Astrocyte of the cerebellum (primary cell): ENCODE measurements at regions not wholly inside any gene's neighbourhood (a gene's known extent, or its start where the extent isn't known, plus 50 kb on each side); places are given as distances from the start of the nearest gene placed in this dataset.

Source experiments
- DNase-seq: peaks from one replicate; pipeline ENCODE4 v3.0.0-alpha.2; 2011; ENCODE audit warnings: low read depth
- H3K4me3 ChIP-seq: 2 replicates; pipeline ENCODE4 v1.5.1; 2011; ENCODE audit warnings: mild to moderate bottlenecking, low read depth, low read length, moderate library complexity
- CTCF ChIP-seq: IDR thresholded peaks from 2 replicates; pipeline ENCODE4 v1.5.1; 2012; ENCODE audit warnings: low read length, low read depth, moderate library complexity, mild to moderate bottlenecking; ENCODE audit errors: missing control alignments
- in situ Hi-C: cut with HindIII; loops from 2 replicates; pipeline ENCODE4 v1.10.0; 2017; ENCODE audit warnings: low sequenced_read_pairs

- H3K4me3 ChIP-seq, result no peak overlapping the region
- peak; percentile 81 for DNase-seq
- in situ Hi-C loops, result no loop called here
- peak; percentile 89 for TF ChIP-seq CTCF
Observed at GRCh38 chr14:71753126-71753830, 179.0 kb upstream of the RGS6 start.

GRCh38 chr14:71753976-71754375 lies 178.3 kb upstream of the RGS6 start:
- TF ChIP-seq CTCF, result no peak
- H3K4me3 ChIP-seq, result no peak overlapping the region
- DNase-seq, result no peak
- in situ Hi-C loops, result no loop called here

- no peak for TF ChIP-seq CTCF
- in situ Hi-C loops, result no loop called here
- H3K4me3 ChIP-seq, result no peak overlapping the region
- DNase-seq, result no peak
Observed at GRCh38 chr14:71754422-71755095, 177.7 kb upstream of the RGS6 start.

- in situ Hi-C loops, result no loop called here
- DNase-seq, result no peak
- H3K4me3 ChIP-seq, result no peak overlapping the region
- no peak for TF ChIP-seq CTCF
Observed at GRCh38 chr14:71758229-71758951, 173.8 kb upstream of the RGS6 start.

GRCh38 chr14:71762575-71762974 lies 169.7 kb upstream of the RGS6 start:
- in situ Hi-C loops, result no loop called here
- DNase-seq, result no peak

More at GRCh38 chr14:71762575-71762974, 169.7 kb upstream of the RGS6 start:
- no peak for TF ChIP-seq CTCF
- H3K4me3 ChIP-seq, result no peak overlapping the region
